H54 (cell line): ENCODE measurements at regions not wholly inside any gene's neighbourhood (a gene's known extent, or its start where the extent isn't known, plus 50 kb on each side); places are given as distances from the start of the nearest gene placed in this dataset.

Experiments
- DNase-seq: peaks from one replicate; pipeline ENCODE4 v3.0.0; 2011; ENCODE audit warnings: low spot score, mixed read lengths; ENCODE audit not compliant: insufficient read length
- FAIRE-seq: peaks from 3 replicates; lab custom pipeline; 2011; peaks lifted over from hg19 to GRCh38; lab: Jason Lieb, UNC
- POLR2A ChIP-seq: IDR thresholded peaks from 2 replicates; pipeline ENCODE4 v1.6.1; 2011; ENCODE audit warnings: low read depth, mild to moderate bottlenecking, low read length

DNA sequence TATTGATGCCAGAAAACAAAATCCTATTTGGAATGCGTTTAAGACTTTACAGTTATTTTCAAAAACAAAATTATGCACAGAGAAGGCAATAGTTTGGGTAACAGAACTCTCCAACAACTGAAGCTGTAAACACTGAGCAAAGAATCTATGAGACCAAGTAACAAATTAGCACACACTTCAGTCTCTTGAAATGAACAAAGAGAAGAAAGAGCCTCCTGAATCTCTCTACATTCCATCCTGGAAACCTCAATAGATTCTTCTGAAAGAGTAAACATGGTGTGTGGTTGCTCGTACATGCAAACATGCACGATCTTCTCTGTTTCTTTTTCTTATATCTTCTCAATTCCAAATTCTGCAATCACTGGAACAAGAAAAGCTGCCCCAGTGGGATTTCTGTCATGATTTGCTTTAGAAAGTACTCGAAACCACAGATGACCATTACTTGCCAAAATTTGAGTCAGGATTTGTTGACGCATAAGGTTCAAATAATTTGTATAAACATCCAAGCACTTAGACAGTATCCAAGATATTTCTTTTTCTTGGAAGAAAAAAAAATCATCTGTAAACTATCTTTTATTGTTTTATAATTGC, 137.9 kb upstream of the DACH1 start:
- no peak for TF ChIP-seq POLR2A
- DNase-seq (no peak), FAIRE-seq (no peak)

DNA sequence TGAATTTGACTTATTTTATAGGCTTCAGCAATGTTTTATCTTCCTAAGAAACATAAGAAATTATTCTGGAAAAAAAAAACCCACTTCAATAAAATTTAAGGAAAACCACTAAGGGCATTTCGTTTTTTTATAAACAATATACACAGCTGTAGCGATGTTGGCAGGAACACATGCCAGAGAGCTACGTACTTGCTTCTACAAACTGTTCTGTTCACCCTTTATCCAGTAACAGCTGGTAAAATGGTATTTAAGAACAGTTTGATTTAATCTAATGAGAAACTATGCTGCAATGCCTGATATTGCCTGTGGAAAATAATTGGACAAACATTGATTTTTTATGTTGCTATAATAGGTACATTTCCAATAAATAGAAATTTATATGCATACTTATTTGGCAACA, 137.2 kb upstream of the DACH1 start:
- no peak for TF ChIP-seq POLR2A
- FAIRE-seq (no peak), DNase-seq (no peak)

DNA sequence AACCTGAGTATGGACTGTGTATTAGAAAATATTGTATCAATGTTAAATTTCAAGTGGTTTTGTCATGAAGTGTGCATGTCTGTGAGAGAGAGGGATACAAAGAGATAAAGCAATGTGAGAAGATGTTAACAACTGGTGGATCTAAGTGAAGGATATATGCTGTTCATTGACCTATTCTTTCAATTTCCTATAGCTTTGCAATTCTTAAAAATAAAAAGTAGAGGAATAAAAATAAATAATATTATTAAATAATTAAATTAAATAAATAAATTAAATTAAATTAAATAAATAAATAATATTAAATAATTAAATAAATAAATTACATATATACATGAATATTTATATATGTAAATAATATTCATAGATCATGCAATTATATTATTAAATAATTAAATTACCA, 131.2 kb upstream of the DACH1 start:
- DNase-seq = no peak
- no peak for FAIRE-seq
- TF ChIP-seq POLR2A = no peak

DNA sequence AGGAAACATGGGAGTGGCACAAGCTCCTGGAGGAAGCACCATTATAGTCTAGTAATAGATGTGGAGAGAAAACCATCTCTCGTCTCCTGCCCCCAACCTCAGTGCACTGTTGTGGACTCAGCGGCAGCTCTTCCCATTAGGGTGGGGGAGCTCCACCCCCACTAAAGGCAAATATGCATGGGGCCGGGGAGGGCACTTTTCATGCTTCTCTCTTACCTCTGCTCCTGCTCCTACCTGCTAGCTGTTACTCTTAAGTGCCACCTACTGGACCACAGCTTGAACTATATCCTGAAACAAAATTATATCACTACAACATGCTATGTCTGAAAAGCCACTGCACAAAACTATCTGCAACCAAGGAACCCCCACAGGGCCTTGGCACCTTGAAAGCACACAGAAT, 112.6 kb upstream of the DACH1 start:
- DNase-seq = no peak
- no peak for TF ChIP-seq POLR2A
- FAIRE-seq = no peak

DNA sequence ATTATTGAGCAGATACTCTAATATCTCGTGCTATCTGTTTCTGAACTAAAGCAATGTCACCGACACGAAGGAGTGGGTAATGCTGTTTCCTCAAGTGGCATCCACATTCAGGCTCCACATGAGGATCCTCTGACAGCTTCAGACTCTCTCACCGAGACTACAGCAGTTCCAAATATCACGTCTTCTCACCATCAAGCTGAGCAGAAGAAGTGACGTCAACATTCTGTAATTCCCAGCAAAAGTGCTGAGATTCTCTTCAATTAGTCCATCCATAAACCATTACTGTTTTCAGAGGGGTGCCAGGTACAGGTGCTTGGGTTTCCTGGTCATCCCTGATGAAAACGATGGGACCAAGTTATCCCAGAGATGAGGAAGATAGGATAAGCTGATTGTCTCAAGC, 110.0 kb upstream of the DACH1 start:
- DNase-seq = no peak
- FAIRE-seq = no peak
- no peak for TF ChIP-seq POLR2A

DNA sequence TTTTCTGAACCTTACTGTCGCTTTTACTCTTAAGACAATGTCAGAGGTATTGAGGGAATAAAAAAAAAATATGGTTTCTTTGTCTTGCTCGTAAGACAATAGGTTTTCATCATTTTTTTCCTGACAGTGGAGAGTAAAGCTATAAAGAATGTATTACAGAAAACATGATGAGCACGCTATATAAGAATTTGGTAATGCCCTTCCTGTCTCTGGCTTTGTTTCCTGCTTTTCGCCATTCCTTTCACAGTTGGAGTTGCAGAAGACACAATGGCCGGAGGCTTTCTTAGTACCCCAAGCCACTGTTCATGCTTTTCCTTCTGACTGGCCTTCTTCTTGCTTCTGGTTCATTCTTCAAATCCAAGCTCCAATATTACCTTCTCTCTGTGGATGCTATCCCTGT, 101.0 kb upstream of the DACH1 start:
- DNase-seq (no peak), FAIRE-seq (no peak)
- TF ChIP-seq POLR2A = no peak

DNA sequence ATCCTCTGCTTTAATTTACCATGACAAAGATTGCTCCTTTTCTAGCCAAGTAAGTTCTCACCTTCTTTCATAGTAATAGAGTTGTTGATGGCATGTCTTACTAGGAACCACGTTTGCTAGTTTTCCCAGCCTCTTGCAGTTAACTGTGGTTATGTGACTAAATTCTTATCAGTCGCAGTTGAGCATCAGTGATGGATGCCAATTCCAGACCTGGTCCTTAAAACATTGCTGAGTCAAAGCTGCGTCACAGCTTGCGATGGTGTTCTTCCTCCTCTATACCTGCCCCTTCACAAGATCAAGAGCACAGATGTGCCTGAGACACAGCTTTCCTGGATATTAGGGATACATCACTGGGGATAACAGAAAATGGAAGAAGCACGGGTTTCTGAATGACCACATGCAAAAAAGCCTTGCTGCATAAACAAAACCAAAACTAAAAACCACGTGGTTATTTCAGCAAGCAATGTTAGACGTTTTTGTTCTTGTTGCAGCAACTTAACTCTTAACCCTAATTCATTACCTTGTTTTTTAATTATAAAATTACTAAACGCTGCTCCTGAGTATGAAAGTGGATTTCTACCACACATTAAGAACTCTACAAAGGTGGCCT, 97.6 kb upstream of the DACH1 start:
- FAIRE-seq (no peak), DNase-seq (no peak)
- TF ChIP-seq POLR2A = no peak

DNA sequence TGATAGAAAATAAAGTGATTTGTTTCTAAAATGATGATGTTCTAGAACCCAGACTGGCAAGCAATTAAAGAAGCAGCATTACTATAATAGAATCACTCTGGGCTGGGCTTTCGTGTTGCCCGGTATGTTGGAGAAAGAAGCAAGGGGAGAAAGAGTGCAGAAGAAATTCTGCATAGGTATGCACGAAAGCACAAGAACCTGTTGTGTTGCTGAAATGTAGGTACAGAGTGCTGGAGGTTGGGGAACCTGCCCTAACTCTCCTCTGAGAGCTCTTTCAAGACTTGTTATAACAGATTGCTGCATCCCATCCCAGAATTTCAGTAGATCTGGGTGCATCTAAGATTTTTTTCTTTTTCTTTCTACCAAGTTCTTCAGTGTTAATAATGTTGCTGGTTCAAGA, 95.7 kb upstream of the DACH1 start:
- no peak for DNase-seq
- no peak for FAIRE-seq
- TF ChIP-seq POLR2A = no peak

DNA sequence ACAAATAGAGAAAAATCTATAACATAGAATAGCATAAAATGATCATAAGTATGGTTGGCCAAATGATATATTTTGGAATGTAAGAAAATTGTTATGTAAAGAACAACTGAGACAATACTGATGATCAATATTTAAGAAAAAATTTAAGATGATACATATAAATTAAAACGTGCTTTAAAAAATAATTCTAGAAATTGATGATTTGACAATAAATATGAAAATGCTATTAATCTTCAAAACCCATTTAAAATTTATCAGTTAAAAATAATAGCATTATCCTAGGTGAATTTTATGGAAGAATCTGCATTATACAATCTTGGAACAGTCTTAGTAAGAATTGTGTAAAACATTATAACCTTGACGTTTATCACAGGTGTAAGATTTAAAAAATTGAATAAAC, 95.1 kb upstream of the DACH1 start:
- FAIRE-seq (no peak), DNase-seq (no peak)
- TF ChIP-seq POLR2A = no peak

DNA sequence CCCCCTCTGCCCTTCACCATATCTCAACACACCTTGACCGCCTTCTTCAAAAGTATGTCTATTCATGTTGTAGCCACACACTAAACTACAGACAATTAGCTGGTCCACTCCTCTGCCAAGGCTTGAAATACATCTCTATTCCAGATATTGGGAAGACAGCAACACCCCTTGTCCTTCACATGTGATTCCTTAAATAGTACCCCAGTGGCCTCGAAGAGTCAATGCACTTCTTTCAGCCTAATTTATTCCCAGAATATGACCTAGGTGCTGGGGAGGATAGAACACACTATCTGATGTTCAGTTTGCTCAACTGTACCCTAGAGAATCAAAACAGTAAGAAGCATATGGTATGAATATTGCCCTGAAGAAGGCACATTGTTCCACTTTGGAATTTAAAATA, 82.4 kb upstream of the DACH1 start:
- FAIRE-seq = no peak
- TF ChIP-seq POLR2A = no peak
- no peak for DNase-seq

DNA sequence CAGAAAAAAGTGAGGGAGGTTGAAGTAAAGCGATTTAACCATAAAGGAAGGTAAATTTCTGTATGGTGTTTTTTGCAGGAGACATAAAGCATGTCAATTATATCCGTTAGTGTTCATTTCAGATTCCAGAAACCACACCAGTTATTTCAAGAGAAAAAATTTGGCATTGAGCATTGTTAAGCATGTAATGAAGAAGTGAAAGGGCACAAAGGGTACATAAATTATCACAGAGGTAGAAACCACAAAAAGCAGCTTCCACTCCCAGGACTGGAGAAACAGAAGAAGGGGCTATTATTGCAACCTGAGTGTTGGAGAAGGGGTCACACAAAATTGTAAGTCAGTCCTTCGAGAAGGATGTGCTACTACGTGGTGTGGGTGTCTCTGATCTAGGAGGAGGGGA, 72.2 kb upstream of the DACH1 start:
- FAIRE-seq = no peak
- no peak for DNase-seq
- TF ChIP-seq POLR2A = no peak

DNA sequence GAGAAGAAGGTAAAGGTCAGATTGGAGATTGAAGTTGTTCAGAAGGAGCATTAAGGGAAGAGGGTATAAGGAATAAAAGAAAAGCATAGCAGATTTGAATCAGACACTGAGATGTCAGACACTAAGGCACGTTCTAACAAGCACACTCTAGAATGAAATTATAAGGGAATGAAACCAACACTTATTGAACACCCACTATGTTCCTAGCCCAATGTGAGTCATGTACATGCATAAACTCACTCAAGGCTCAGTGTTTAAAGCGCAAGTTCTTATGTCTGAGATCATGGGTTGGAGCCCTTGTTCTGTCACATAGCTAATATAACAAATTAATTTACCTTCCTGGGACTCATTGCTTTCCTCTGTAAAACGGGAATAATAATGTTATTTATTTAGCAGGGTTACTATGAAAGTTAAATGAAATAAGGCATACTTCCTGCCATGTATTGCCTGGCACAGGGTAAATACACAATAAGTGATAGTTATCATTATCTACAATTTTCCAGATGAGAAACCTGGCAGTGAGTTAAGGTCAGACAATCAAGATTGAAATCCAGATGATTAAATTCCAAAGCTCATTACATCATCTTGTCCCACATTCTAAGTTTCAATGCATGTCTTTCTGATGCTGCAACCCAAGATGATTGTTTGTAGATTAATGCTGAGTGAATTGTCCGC, 68.3 kb upstream of the DACH1 start:
- DNase-seq (no peak), FAIRE-seq (no peak)
- TF ChIP-seq POLR2A = no peak

DNA sequence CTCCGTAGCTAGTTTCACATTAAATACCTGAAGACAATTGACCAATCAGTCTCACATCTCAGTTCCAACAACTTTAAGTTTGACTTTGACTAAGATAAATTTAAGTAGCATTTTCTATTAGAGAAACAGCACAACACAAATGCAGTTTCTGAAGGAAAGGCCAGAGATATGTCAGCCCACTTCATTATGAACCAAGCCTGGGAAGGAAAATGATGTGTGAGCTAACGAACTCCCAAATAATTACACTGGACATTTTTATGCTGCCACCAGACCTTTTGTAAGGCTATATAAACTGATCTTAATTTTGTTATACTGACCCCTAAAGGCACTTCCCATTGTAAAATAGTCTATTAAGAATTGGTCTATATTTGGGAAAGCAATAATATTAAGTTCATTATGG, 57.9 kb upstream of the DACH1 start:
- TF ChIP-seq POLR2A = no peak
- no peak for FAIRE-seq

DNA sequence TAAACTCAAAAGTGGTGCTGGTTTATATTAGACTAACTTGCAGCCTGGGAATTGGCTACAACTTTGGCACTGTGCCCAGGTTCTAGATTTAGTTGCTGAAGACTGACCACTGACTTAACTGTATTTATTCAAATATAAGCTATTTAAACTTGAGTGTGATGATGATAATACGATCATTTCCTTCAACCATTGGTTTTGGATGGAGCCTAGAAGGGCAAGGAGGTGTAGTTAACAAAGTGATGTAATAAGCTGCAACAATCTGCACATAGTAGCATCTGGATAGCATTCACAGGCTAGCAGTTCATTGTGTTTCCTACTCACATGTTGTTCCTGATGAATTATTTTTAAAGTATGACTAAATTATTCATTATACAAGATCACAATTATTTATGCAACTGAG, 55.2 kb upstream of the DACH1 start:
- FAIRE-seq (no peak), DNase-seq (no peak)
- TF ChIP-seq POLR2A = no peak

More for the DNA sequence above, 57.9 kb upstream of the DACH1 start:
- no peak for DNase-seq
